H1 (cell line): ENCODE measurements at regions not wholly inside any gene's neighbourhood (a gene's known extent, or its start where the extent isn't known, plus 50 kb on each side); places are given as distances from the start of the nearest gene placed in this dataset.

Experiments
- CTCF ChIA-PET: fragments of 300-600 bp; sonication (Branson Sonifier 250); formaldehyde crosslinking; loops from one replicate; lab custom pipeline; 2021; ENCODE audit not compliant: partially characterized antibody; lab: Charles Lee
- POLR2A ChIA-PET: fragments of 300-600 bp; sonication (Branson Sonifier 250); formaldehyde crosslinking; loops from one replicate; lab custom pipeline; 2021; ENCODE audit warnings: inconsistent platforms; ENCODE audit not compliant: partially characterized antibody; lab: Charles Lee
- DNase-seq, 2 experiments: peaks; one replicate each; pipeline versions ENCODE4 v3.0.0 to v3.0.0-alpha.2; 2010 to 2022; ENCODE audit warnings: low spot score in 2 of 2, low read depth in 1 of 2, mixed read lengths in 1 of 2
- FAIRE-seq: peaks from 2 replicates; lab custom pipeline; 2011; peaks lifted over from hg19 to GRCh38; lab: Jason Lieb, UNC
- H2AFZ ChIP-seq: 2 replicates; pipeline ENCODE4 v1.8.1; 2012; ENCODE audit warnings: low read length, inconsistent platforms
- H2AK5ac ChIP-seq: 2 replicates; pipeline ENCODE4 v1.6.1; 2013; ENCODE audit warnings: low read depth, low read length
- H2BK120ac ChIP-seq: replicated peaks from 2 replicates; pipeline ENCODE3; 2013; ENCODE audit warnings: low read depth, low read length, inconsistent platforms
- H2BK12ac ChIP-seq: 2 replicates; pipeline ENCODE4 v1.6.1; 2013; ENCODE audit warnings: low read depth, low read length
- H2BK15ac ChIP-seq: 2 replicates; pipeline ENCODE4 v1.6.1; 2013; ENCODE audit warnings: low read length
- H2BK20ac ChIP-seq: 2 replicates; pipeline ENCODE4 v1.6.1; 2013; ENCODE audit warnings: low read length
- H2BK5ac ChIP-seq: 2 replicates; pipeline ENCODE4 v1.6.1; 2013; ENCODE audit warnings: low read depth, low read length
- H3K14ac ChIP-seq: 2 replicates; pipeline ENCODE4 v1.6.1; 2013; ENCODE audit warnings: inconsistent platforms; ENCODE audit not compliant: insufficient read length
- H3K18ac ChIP-seq: 2 replicates; pipeline ENCODE4 v1.6.1; 2013; ENCODE audit warnings: low read length; ENCODE audit errors: extremely low read depth
- H3K23ac ChIP-seq: 2 replicates; pipeline ENCODE4 v1.6.1; 2013; ENCODE audit warnings: inconsistent platforms; ENCODE audit not compliant: insufficient read length
- H3K23me2 ChIP-seq: 2 replicates; pipeline ENCODE4 v1.6.1; 2013; ENCODE audit warnings: low read depth, low read length
- H3K27ac ChIP-seq: 2 replicates; pipeline ENCODE4 v1.6.1; 2011; ENCODE audit warnings: low read depth, low read length, inconsistent platforms
- H3K27me3 ChIP-seq, 4 experiments: replicated peaks in 1 of 4; 1 replicate in 1 of 4; 2 replicates in 3 of 4; pipeline versions ENCODE4 v1.6.1 to v1.8.1; 2011 to 2013; ENCODE audit warnings: low read length in 3 of 4, mild to moderate bottlenecking in 3 of 4, inconsistent platforms in 2 of 4, mixed read lengths in 2 of 4, moderate library complexity in 1 of 4; ENCODE audit not compliant: control insufficient read depth in 3 of 4, insufficient read depth in 3 of 4; ENCODE audit errors: extremely low read depth in 1 of 4
- H3K36me3 ChIP-seq, 4 experiments: 2 replicates each; pipeline versions ENCODE4 v1.6.1 to v1.8.1; 2011 to 2013; ENCODE audit warnings: mild to moderate bottlenecking in 4 of 4, low read length in 3 of 4, moderate library complexity in 2 of 4, control low read depth in 1 of 4, inconsistent platforms in 1 of 4; ENCODE audit not compliant: insufficient read depth in 4 of 4, control insufficient read depth in 2 of 4
- H3K4ac ChIP-seq: replicated peaks from 2 replicates; pipeline ENCODE3; 2013; ENCODE audit warnings: low read length, low read depth, mixed read lengths, inconsistent platforms; ENCODE audit not compliant: insufficient read length
- H3K4me1 ChIP-seq, 4 experiments: replicated peaks in 1 of 4; 1 replicate in 1 of 4; 2 replicates in 3 of 4; pipeline versions ENCODE4 v1.6.1 to v1.8.1; 2011 to 2013; ENCODE audit warnings: low read length in 3 of 4, inconsistent platforms in 2 of 4, mixed read lengths in 1 of 4; ENCODE audit not compliant: insufficient read depth in 4 of 4, control insufficient read depth in 3 of 4
- H3K4me2 ChIP-seq, 2 experiments: 2 replicates each; pipeline versions ENCODE4 v1.6.1 to v1.8.1; 2011 to 2013; ENCODE audit warnings: low read depth in 2 of 2, low read length in 2 of 2, control low read depth in 1 of 2, inconsistent platforms in 1 of 2, mild to moderate bottlenecking in 1 of 2; ENCODE audit not compliant: insufficient read depth in 1 of 2
- H3K4me3 ChIP-seq, 4 experiments: fragments of 200-600, 300-600 bp in 1 of 4; sonication (generic), shearing (Covaris generic), sonication (Bioruptor Twin) in 1 of 4; 2 replicates each; pipeline versions ENCODE4 v1.5.1 to v1.8.1; 2011 to 2016; ENCODE audit warnings: low read length in 4 of 4, low read depth in 3 of 4, control low read depth in 2 of 4, inconsistent platforms in 2 of 4, mild to moderate bottlenecking in 2 of 4, mixed read lengths in 1 of 4, moderate library complexity in 1 of 4; ENCODE audit not compliant: insufficient read depth in 2 of 4; ENCODE audit errors: extremely low read depth in 1 of 4
- H3K56ac ChIP-seq: replicated peaks from 2 replicates; pipeline ENCODE3; 2013; ENCODE audit warnings: low read depth, mild to moderate bottlenecking, mixed read lengths, low read length, inconsistent platforms; ENCODE audit not compliant: insufficient read length
- H3K79me1 ChIP-seq: 2 replicates; pipeline ENCODE4 v1.6.1; 2013; ENCODE audit warnings: low read depth, low read length, control low read depth
- H3K79me2 ChIP-seq, 2 experiments: 2 replicates each; pipeline versions ENCODE4 v1.6.1 to v1.8.1; 2012 to 2013; ENCODE audit warnings: low read length in 2 of 2, mild to moderate bottlenecking in 2 of 2, inconsistent platforms in 1 of 2; ENCODE audit not compliant: insufficient read depth in 2 of 2, control insufficient read depth in 1 of 2
- H3K9ac ChIP-seq, 4 experiments: replicated peaks in 1 of 4; 1 replicate in 1 of 4; 2 replicates in 3 of 4; pipeline versions ENCODE4 v1.6.1 to v1.8.1; 2011 to 2013; ENCODE audit warnings: low read depth in 3 of 4, low read length in 3 of 4, control low read depth in 2 of 4, mild to moderate bottlenecking in 2 of 4, moderate library complexity in 2 of 4, inconsistent platforms in 1 of 4; ENCODE audit errors: extremely low read depth in 1 of 4
- H3K9me3 ChIP-seq, 2 experiments: 2 replicates each; pipeline versions ENCODE4 v1.6.1 to v1.8.1; 2012 to 2013; ENCODE audit warnings: mild to moderate bottlenecking in 2 of 2, moderate library complexity in 2 of 2, control low read depth in 1 of 2, inconsistent platforms in 1 of 2, low read depth in 1 of 2, low read length in 1 of 2, mixed read lengths in 1 of 2; ENCODE audit not compliant: insufficient read depth in 2 of 2
- H4K20me1 ChIP-seq, 2 experiments: replicated peaks in 1 of 2; 2 replicates each; pipeline versions ENCODE3 to v1.8.1; 2011 to 2013; ENCODE audit warnings: inconsistent platforms in 2 of 2, low read length in 2 of 2, mild to moderate bottlenecking in 1 of 2; ENCODE audit not compliant: insufficient read depth in 2 of 2, control insufficient read depth in 1 of 2
- H4K5ac ChIP-seq: 2 replicates; pipeline ENCODE4 v1.6.1; 2013; ENCODE audit warnings: low read length, low read depth, mixed read lengths, inconsistent platforms; ENCODE audit not compliant: insufficient read length
- H4K8ac ChIP-seq: 2 replicates; pipeline ENCODE4 v1.8.0; 2013; ENCODE audit warnings: mild to moderate bottlenecking, moderate library complexity, low read length, inconsistent platforms; ENCODE audit not compliant: insufficient read depth; ENCODE audit errors: extremely low read depth
- H4K91ac ChIP-seq: replicated peaks from 2 replicates; pipeline ENCODE3; 2013; ENCODE audit warnings: low read length, mixed read lengths, inconsistent platforms; ENCODE audit not compliant: insufficient read length
- BACH1 ChIP-seq: IDR thresholded peaks from 2 replicates; pipeline ENCODE4 v1.6.1; 2012; ENCODE audit warnings: low read length, improper control_type of control experiment
- CEBPB ChIP-seq: IDR thresholded peaks from 2 replicates; pipeline ENCODE4 v1.6.1; 2012; ENCODE audit warnings: low read depth, low read length
- CTBP2 ChIP-seq: IDR thresholded peaks from 2 replicates; pipeline ENCODE4 v1.7.0; 2011; ENCODE audit warnings: borderline replicate concordance, mild to moderate bottlenecking, moderate library complexity, mixed read lengths, low read length; ENCODE audit not compliant: insufficient read depth, insufficient read length
- HDAC6 ChIP-seq: IDR thresholded peaks from one replicate; pipeline ENCODE4 v1.7.1; 2012; ENCODE audit warnings: low read depth, mild to moderate bottlenecking, inconsistent platforms, low read length, moderate library complexity
- JUN ChIP-seq: IDR thresholded peaks from 2 replicates; pipeline ENCODE4 v1.6.1; 2011; ENCODE audit warnings: low read depth, mild to moderate bottlenecking, improper control_type of control experiment, low read length
- KDM1A ChIP-seq: fragments of 200-600, 300-600 bp; sonication (generic); IDR thresholded peaks from 2 replicates; pipeline ENCODE4 v1.7.1; 2016; ENCODE audit warnings: mild to moderate bottlenecking, low read length, borderline replicate concordance
- KDM5A ChIP-seq: fragments of 200-600 bp; IDR thresholded peaks from 2 replicates; pipeline ENCODE4 v1.7.1; 2012; ENCODE audit warnings: mild to moderate bottlenecking, low read length, inconsistent platforms, mixed read lengths
- RBBP5 ChIP-seq: IDR thresholded peaks from 2 replicates; pipeline ENCODE4 v1.7.1; 2012; ENCODE audit warnings: low read depth, mild to moderate bottlenecking, inconsistent platforms, low read length, moderate library complexity, borderline replicate concordance
- SIN3A ChIP-seq, 2 experiments: IDR thresholded peaks in 1 of 2; conservative IDR thresholded peaks in 1 of 2; 2 replicates each; pipeline ENCODE4 v1.6.1; 2011 to 2012; ENCODE audit warnings: low read length in 2 of 2, improper control_type of control experiment in 1 of 2, low read depth in 1 of 2, mild to moderate bottlenecking in 1 of 2
- SP2 ChIP-seq: IDR thresholded peaks from 2 replicates; pipeline ENCODE4 v1.6.1; 2012; ENCODE audit warnings: mild to moderate bottlenecking, low read length, inconsistent platforms
- USF2 ChIP-seq: IDR thresholded peaks from 2 replicates; pipeline ENCODE4 v1.6.1; 2011; ENCODE audit warnings: low read length, improper control_type of control experiment
- YY1 ChIP-seq: IDR thresholded peaks from 2 replicates; pipeline ENCODE4 v1.6.1; 2011; ENCODE audit warnings: low read depth, mild to moderate bottlenecking, low read length
- WGBS, 2 experiments: shearing (Covaris generic) in 1 of 2; methylation state at CpG; one replicate each; pipeline versions ENCODE4 v1.1.6 to v1.1.7; 2013 to 2015; ENCODE audit warnings: low lambda C conversion rate in 2 of 2, mixed read lengths in 2 of 2, inconsistent platforms in 1 of 2, low coverage in 1 of 2, missing lambda C conversion rate in 1 of 2; ENCODE audit not compliant: insufficient replicate concordance in 2 of 2, insufficient coverage in 1 of 2, insufficient read length in 1 of 2; ENCODE audit errors: extremely low coverage in 1 of 2, missing lambda C conversion rate in 1 of 2; 5-methylcytosine and 5-hydroxymethylcytosine counted together

- H3K4ac ChIP-seq, result no peak overlapping the region
- H3K4me1 ChIP-seq, result no peaks in the 10 kb centered on the region
- H3K27ac ChIP-seq, result no peak overlapping the region
- no peak overlapping the region for H2AK5ac ChIP-seq
- no peak overlapping the region for H2BK12ac ChIP-seq
- no peak overlapping the region for H3K14ac ChIP-seq
- TF ChIP-seq RBBP5 (no peak), KDM1A (no peak), USF2 (no peak), SIN3A (conservative IDR thresholded peaks at IDR 0.05 in 1 of 2, IDR thresholded peaks at IDR 0.05 in 1 of 2; ENCODE audit: low read depth in 1 of 2, low read length in 2 of 2) (no peak), JUN (no peak), YY1 (no peak), KDM5A (no peak), HDAC6 (no peak), SP2 (no peak), CTBP2 (no peak), BACH1 (no peak), CEBPB (no peak)
- no peaks in the 10 kb centered on the region for H3K79me2 ChIP-seq
- H4K8ac ChIP-seq, result no peak overlapping the region
- DNase-seq, result no peak
- no peaks in the 10 kb centered on the region for H3K9me3 ChIP-seq
- H2BK120ac ChIP-seq, result no peak overlapping the region
- no peak overlapping the region for H2BK15ac ChIP-seq
- H4K91ac ChIP-seq, result no peak overlapping the region
- no peak overlapping the region for H2BK20ac ChIP-seq
- 76% methylated on average over 6 of the region's 6 CpGs; no CpG with 5 or more reads in 1 of the 2 experiments for WGBS, 2 experiments
- H3K36me3 ChIP-seq, result no peaks in the 10 kb centered on the region; a peak in 1 of 8 replicates
- no peaks in the 10 kb centered on the region for H3K23me2 ChIP-seq
- no peak overlapping the region for H2AFZ ChIP-seq
- no peak overlapping the region for H3K56ac ChIP-seq
- FAIRE-seq, result no peak
- no peak overlapping the region for H3K18ac ChIP-seq
- no peak overlapping the region for H4K5ac ChIP-seq
- no peaks in the 10 kb centered on the region for H3K27me3 ChIP-seq
- H3K79me1 ChIP-seq, result no peaks in the 10 kb centered on the region
- H4K20me1 ChIP-seq, result no peaks in the 10 kb centered on the region
- ChIA-PET CTCF (no interaction called here), POLR2A (no interaction called here)
- no peak overlapping the region for H3K23ac ChIP-seq
- no peak overlapping the region for H3K9ac ChIP-seq
- no peak overlapping the region for H3K4me3 ChIP-seq
- H2BK5ac ChIP-seq, result no peak overlapping the region
- H3K4me2 ChIP-seq, result no peak overlapping the region
These were observed 161.5 kb upstream of the EPHA5 start for GRCh38 chr4:65831828-65832227.
